GM19351 (cell line): ENCODE measurements at regions not wholly inside any gene's neighbourhood (a gene's known extent, or its start where the extent isn't known, plus 50 kb on each side); places are given as distances from the start of the nearest gene placed in this dataset.

Experiments
- ATAC-seq: cut with Tn5 transposase; IDR thresholded peaks from one replicate; pipeline ENCODE4 v1.9.1; 2021; ENCODE audit warnings: mild to moderate bottlenecking, moderate library complexity; ENCODE audit not compliant: unreplicated experiment

DNA sequence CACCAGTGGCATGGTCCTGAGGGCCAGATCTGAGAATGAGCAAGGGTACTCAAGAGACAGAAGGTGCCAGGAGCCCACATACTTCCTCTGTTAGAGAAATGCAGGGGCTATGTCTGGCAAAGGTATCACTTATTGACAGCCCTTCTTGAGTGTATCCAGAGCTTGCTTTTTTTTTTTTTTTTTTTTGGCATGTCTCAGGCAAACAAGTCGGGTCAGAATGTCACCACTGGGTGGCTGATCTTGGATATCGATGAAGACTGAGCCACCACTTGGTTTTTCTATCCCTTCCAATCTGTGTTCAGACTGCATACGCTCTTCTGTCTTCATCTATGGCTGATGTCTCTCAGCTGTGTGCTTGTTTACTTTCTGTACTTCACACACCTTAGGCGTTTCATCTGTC, 363.4 kb upstream of the C2CD4B start:
- no peak for ATAC-seq

GRCh38 chr15:62532367-62532766, 367.3 kb upstream of the C2CD4B start:
- ATAC-seq = no peak

- ATAC-seq = no peak
Observed at GRCh38 chr15:62533687-62534086, 368.6 kb upstream of the C2CD4B start.

- ATAC-seq = no peak
Observed at GRCh38 chr15:62534996-62535395, 369.9 kb upstream of the C2CD4B start.

DNA sequence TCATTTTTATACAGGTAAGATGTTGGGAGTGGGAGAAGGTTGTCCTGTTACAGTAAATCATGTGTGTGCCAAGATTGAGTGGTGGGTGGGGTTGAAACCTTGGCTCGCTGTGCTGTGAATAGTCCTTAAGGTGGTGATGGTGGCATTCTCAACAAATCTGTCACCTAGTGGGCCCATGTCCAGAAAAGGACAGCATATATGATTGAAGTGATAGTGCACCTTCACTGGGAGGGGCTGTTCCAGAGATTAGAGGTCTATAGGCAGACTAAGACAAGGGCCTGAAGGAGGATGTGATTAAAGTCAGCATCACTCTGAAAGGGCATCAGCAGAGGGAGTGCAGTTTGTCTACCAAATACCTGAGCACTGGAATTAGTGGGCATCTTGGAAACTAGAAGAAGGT, 374.2 kb upstream of the C2CD4B start:
- ATAC-seq = no peak

- no peak for ATAC-seq
Observed at GRCh38 chr15:62541250-62541649, 376.2 kb upstream of the C2CD4B start.

GRCh38 chr15:62541846-62542245, 376.8 kb upstream of the C2CD4B start:
- ATAC-seq = no peak

- no peak for ATAC-seq
Observed at GRCh38 chr15:62544446-62544845, 379.4 kb upstream of the C2CD4B start.

DNA sequence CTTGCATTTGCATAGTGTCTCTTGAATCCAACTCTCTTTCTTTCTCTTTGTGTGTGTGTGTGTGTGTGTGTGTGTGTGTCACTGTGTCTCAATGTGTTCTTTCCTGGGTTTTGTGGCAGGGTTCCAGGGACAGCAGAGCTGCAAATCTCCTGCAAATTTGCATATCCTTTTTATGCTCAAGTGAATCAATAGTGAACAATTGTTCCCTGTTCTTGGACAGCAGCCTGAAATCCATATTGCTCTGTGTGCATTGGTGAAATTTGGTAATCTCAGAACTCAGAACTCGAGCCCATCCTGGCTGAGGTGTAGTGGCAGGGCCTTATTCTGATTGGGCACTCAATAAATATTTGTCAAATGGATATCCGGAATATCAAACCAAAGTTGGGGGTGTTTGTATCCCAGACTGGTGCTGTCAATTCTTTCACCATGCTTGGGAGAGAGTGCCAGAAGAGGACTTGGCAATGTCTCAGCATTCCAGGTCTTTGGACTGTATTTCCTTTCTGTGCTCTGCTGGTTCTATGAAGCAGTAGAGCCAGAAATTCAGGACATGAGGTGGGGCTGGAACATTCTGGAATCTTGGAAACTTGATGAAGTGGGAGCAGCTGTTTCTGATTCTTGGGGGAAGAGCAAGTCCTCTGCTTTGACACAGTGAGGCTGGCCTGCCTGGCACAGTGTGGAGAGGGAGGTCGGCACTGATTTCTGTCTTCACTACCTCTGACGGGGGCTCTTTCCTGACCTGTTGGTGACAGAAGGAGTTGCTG, 380.6 kb upstream of the C2CD4B start:
- ATAC-seq = no peak

DNA sequence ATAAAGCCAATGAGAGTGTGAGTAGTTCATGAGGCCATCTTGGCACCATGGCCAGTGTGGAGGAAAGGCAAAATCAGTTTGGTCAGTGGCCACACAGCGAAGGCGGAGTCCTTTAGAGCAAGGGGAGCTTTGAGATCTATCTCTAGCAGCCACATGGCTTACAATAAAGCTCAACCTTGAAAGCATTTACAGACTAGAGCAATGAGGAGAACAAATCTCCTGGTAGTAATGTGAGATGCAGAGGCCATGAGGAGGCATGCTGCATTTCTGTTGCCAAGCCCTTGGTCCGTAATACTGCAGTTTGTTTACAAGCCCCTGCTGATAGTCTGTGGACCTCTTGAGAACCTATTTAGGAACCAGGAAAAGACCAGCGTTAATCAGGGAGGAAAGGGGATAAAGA, 381.5 kb upstream of the C2CD4B start:
- ATAC-seq = no peak

GRCh38 chr15:62547584-62547983, 382.5 kb upstream of the C2CD4B start:
- ATAC-seq = no peak

- ATAC-seq = no peak
Observed at GRCh38 chr15:62549345-62549970, 384.4 kb upstream of the C2CD4B start.

GRCh38 chr15:62550106-62550505, 385.0 kb upstream of the C2CD4B start:
- no peak for ATAC-seq

DNA sequence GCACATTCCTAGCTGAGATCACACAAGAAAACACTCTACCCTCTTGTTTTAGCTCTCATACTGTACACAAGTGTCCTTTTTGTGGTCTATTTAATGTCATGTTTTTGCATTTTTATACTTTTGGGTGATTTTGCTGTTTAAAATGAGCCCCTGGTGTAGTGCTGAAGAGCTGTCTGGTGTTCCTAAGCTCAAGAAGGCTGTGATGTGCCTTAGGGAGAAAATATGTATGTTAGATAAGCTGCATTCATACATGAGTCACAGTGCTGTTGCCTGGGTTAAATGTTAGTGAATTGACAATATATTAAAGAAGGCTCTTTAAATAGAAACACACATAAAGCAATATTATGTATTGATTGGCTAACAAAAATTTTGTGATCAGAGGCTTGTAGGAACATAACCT, 387.4 kb upstream of the C2CD4B start:
- no peak for ATAC-seq

- no peak for ATAC-seq
Observed at GRCh38 chr15:62553911-62554563, 389.0 kb upstream of the C2CD4B start.

DNA sequence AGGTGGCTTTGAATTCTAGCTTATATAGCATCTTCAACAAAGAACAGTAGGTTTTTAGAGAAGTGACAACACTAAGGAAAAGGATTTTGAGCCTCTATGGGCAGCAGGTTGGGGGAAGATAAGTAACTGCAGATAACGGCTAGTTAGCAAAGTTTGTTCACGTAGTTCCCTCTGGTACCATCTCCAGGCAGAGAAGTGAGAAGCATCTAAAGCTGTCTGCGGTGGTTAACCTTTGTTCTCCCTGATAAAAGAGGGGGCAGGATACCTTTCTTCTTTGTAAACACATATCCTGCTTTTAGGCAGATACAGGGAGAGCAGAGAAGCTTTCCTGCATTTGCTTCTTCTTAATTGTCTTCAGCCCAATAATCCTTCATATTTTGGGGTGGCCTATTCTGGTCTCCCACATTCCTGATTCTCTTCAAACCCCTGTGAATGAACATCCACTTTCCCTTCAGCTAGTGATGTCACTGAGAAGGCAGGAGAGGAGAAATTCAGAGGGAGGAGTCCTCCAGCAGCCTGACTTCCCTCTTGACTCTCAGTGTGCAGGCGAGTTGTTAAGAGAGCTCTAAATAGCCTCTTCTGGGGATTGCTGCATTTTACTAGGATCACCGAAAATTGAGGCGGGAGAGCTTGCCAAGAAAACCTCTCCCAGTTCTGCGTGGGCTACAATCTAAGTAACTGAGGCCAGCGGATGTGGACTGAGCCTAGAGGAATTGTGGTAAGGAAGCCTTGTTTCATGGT, 393.7 kb upstream of the C2CD4B start:
- ATAC-seq = no peak

DNA sequence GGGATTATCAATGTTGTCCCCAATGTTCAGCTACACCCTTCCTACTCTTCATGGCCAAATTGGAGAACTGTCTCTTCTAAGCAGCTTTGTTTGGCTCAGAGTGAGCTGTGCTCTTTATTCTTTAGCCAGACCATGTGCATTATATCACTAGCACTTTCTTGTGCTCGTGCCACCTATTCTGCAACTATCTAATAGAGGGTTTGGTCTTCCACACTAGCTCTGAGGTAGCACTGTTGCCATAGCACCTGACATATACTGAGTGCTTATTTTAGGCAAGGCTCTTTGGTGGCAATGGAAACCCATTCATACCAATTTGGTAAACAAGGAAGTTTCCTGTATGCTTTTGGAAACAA, 394.3 kb upstream of the C2CD4B start:
- no peak for ATAC-seq

GRCh38 chr15:62561059-62561519, 396.0 kb upstream of the C2CD4B start:
- no peak for ATAC-seq

GRCh38 chr15:62561571-62561970, 396.5 kb upstream of the C2CD4B start:
- ATAC-seq = no peak

- no peak for ATAC-seq
Observed at GRCh38 chr15:62564886-62565633, 400.0 kb upstream of the C2CD4B start.

- no peak for ATAC-seq
Observed at GRCh38 chr15:62565634-62566026, 400.5 kb upstream of the C2CD4B start.
